Parathyroid adenoma (tissue), 2 donors: ENCODE measurements at regions not wholly inside any gene's neighbourhood (a gene's known extent, or its start where the extent isn't known, plus 50 kb on each side); places are given as distances from the start of the nearest gene placed in this dataset.
"Not testable (repeated sequence)": the region's sequence is repeated elsewhere in the genome, so short reads cannot be mapped to it uniquely, and the experiment has no call there.

ENCODE experiments used
- H2AFZ ChIP-seq: fragments of 300-600 bp; sonication (generic); one replicate; pipeline ENCODE4 v1.7.0; 2017; ENCODE audit warnings: antibody characterized with exemption, mild to moderate bottlenecking
- H3K27ac ChIP-seq: fragments of 300-600 bp; sonication (generic); one replicate; pipeline ENCODE4 v1.7.0; 2017
- H3K27me3 ChIP-seq: fragments of 300-600 bp; sonication (generic); one replicate; pipeline ENCODE4 v1.7.0; 2017; ENCODE audit warnings: low read length; ENCODE audit not compliant: control insufficient read depth, insufficient read depth
- H3K36me3 ChIP-seq: fragments of 300-600 bp; sonication (generic); one replicate; pipeline ENCODE4 v1.7.0; 2017; ENCODE audit warnings: low read length; ENCODE audit not compliant: control insufficient read depth, insufficient read depth
- H3K4me1 ChIP-seq: fragments of 300-600 bp; sonication (generic); one replicate; pipeline ENCODE4 v1.7.0; 2017; ENCODE audit warnings: control low read depth
- H3K4me2 ChIP-seq: fragments of 300-600 bp; sonication (generic); one replicate; pipeline ENCODE4 v1.7.0; 2017; ENCODE audit warnings: low read length
- H3K4me3 ChIP-seq: fragments of 300-600 bp; sonication (generic); one replicate; pipeline ENCODE4 v1.7.0; 2017; ENCODE audit warnings: low read depth, low read length
- H3K79me2 ChIP-seq: fragments of 300-600 bp; sonication (generic); one replicate; pipeline ENCODE4 v1.7.0; 2017; ENCODE audit warnings: control low read depth
- H3K9ac ChIP-seq: fragments of 300-600 bp; sonication (generic); one replicate; pipeline ENCODE4 v1.7.0; 2017; ENCODE audit warnings: mild to moderate bottlenecking
- H3K9me3 ChIP-seq: fragments of 300-600 bp; sonication (generic); one replicate; pipeline ENCODE4 v1.7.0; 2017; ENCODE audit warnings: low read length; ENCODE audit not compliant: control insufficient read depth
- TF ChIP-seq, protein P1 (sequence below): fragments of 300-600 bp; sonication (generic); IDR thresholded peaks from one replicate; pipeline ENCODE4 v1.7.0; 2017; ENCODE audit warnings: antibody characterized with exemption, mild to moderate bottlenecking
- donor health status: primary hyperparathyroidism.

DNA sequence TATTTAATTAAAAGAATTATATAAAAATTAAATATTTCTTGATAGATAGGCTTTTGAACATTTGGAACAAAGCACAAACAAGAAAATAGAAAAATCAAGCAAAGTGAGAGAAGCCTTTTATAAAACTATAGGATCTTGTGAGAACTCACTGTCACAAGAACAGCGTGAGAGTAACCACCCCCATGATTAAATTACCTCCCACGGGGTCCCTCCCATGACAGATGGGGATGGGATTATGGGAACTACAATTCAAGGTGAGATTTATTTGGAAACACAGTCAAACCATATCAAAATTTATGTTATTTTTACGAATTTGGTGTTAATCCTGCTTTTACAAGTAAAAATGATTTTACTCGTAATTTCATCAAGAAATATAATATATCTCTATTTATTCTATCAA, 1136.1 kb upstream of the POT1 start:
- H3K9me3 ChIP-seq: no peaks in the 10 kb centered on the region
- H3K4me2 ChIP-seq: no peak overlapping the region
- no peaks in the 10 kb centered on the region for H3K27me3 ChIP-seq
- H3K36me3 ChIP-seq: no peaks in the 10 kb centered on the region
- H3K4me3 ChIP-seq: no peak overlapping the region
- H2AFZ ChIP-seq: no peak overlapping the region
- TF ChIP-seq, protein P1, sequence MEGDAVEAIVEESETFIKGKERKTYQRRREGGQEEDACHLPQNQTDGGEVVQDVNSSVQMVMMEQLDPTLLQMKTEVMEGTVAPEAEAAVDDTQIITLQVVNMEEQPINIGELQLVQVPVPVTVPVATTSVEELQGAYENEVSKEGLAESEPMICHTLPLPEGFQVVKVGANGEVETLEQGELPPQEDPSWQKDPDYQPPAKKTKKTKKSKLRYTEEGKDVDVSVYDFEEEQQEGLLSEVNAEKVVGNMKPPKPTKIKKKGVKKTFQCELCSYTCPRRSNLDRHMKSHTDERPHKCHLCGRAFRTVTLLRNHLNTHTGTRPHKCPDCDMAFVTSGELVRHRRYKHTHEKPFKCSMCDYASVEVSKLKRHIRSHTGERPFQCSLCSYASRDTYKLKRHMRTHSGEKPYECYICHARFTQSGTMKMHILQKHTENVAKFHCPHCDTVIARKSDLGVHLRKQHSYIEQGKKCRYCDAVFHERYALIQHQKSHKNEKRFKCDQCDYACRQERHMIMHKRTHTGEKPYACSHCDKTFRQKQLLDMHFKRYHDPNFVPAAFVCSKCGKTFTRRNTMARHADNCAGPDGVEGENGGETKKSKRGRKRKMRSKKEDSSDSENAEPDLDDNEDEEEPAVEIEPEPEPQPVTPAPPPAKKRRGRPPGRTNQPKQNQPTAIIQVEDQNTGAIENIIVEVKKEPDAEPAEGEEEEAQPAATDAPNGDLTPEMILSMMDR: no peak
- no peak overlapping the region for H3K27ac ChIP-seq
- H3K79me2 ChIP-seq: no peaks in the 10 kb centered on the region
- H3K4me1 ChIP-seq: no peaks in the 10 kb centered on the region
- H3K9ac ChIP-seq: no peak overlapping the region

DNA sequence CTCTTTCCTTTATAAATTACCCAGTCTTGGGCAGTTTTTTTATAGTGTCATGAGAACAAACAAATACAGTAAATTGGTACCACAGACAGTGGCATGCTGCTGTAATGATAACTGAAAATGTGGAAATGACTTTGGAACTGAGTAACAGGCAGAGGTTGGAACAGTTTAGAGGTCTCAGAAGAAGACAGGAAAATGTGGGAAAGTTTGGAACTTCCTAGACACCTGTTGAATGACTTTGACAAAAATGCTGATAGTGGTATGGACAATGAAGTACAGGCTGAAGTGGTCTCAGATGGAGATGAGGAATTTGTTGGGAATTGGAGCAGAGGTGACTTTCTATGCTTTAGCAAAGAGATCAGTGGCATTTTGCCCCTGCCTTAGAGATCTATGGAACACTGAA, 1128.4 kb upstream of the POT1 start:
- Histone ChIP-seq H3K9me3 (no peaks in the 10 kb centered on the region), H3K4me1 (no peaks in the 10 kb centered on the region), H3K4me3 (no peak overlapping the region), H3K27me3 (no peaks in the 10 kb centered on the region), H3K79me2 (no peaks in the 10 kb centered on the region), H3K9ac (no peak overlapping the region), H2AFZ (no peak overlapping the region), H3K4me2 (no peak overlapping the region), H3K36me3 (no peaks in the 10 kb centered on the region), H3K27ac (no peak overlapping the region)
- TF ChIP-seq, protein P1: no peak

DNA sequence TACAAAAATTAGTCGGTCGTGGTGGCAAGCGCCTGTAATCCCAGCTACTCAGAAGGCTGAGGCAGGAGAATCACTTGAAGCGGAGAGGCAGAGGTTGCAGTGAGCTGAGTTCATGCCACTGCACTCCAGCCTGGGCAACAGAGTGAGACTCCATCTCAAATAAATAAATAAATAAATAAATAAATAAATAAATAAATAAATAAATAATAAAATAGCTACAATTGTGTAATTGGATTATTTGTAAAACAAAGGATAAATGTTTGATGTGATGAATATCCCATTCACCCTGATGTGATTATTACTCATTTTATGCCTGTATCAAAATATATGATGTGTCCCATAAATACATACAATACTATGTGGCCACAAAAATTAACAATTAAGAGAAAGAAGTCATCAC, 1127.0 kb upstream of the POT1 start:
- not testable (repeated sequence) for H3K27me3 ChIP-seq, H3K79me2 ChIP-seq, H3K9me3 ChIP-seq, H3K36me3 ChIP-seq, H2AFZ ChIP-seq, H3K4me2 ChIP-seq, H3K4me1 ChIP-seq, H3K4me3 ChIP-seq, H3K9ac ChIP-seq, H3K27ac ChIP-seq

DNA sequence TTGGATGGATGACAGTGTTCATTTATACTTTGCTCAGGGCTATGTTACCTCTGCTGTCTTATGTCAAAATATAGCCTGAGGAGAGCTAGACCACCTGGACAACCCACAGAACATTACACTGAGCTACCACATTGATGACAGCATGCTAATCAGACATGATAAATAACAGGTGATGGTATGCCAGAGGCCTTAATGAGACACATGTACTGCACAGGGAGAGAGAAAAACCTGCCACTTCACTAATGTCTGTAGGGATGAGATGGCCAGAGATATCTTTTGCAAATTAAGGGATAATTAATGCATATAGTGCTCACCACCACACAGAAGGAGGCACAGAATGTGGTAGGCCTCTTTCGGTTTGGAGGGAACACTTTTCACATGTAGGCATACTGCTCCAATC, 1122.6 kb upstream of the POT1 start:
- no peaks in the 10 kb centered on the region for H3K4me1 ChIP-seq
- no peaks in the 10 kb centered on the region for H3K27me3 ChIP-seq
- TF ChIP-seq, protein P1: no peak
- H3K4me2 ChIP-seq: no peak overlapping the region
- H3K36me3 ChIP-seq: no peaks in the 10 kb centered on the region
- H2AFZ ChIP-seq: no peak overlapping the region
- H3K9ac ChIP-seq: no peak overlapping the region
- H3K4me3 ChIP-seq: no peak overlapping the region
- no peaks in the 10 kb centered on the region for H3K79me2 ChIP-seq
- no peaks in the 10 kb centered on the region for H3K9me3 ChIP-seq
- H3K27ac ChIP-seq: no peak overlapping the region

DNA sequence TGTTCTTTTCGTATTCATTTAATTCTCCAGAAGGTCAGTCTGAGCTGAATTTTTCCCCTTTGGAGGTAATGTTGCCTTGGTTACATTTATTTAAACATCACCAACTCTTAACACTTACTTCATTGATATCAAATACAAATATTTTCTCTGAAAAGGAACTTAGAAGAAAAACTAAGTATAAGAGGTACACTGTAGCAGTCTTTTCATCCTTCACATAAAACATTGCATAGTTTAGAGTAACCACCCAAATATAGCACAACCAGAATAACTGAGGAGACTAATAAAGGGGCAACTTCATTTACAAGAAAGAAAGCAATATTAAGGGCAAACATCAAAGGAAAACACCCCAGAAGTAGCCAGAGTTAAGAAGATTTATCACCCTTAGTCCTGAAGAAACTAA, 1115.0 kb upstream of the POT1 start:
- no peaks in the 10 kb centered on the region for H3K79me2 ChIP-seq
- no peaks in the 10 kb centered on the region for H3K9me3 ChIP-seq
- no peaks in the 10 kb centered on the region for H3K4me1 ChIP-seq
- no peak overlapping the region for H3K4me2 ChIP-seq
- no peak overlapping the region for H3K9ac ChIP-seq
- no peaks in the 10 kb centered on the region for H3K27me3 ChIP-seq
- no peak overlapping the region for H3K4me3 ChIP-seq
- no peaks in the 10 kb centered on the region for H3K36me3 ChIP-seq
- TF ChIP-seq, protein P1: no peak
- H2AFZ ChIP-seq: no peak overlapping the region
- H3K27ac ChIP-seq: no peak overlapping the region
